ENCODE measurements at regions not wholly inside any gene's neighbourhood (a gene's known extent, or its start where the extent isn't known, plus 50 kb on each side); places are given as distances from the start of the nearest gene placed in this dataset.

DNA sequence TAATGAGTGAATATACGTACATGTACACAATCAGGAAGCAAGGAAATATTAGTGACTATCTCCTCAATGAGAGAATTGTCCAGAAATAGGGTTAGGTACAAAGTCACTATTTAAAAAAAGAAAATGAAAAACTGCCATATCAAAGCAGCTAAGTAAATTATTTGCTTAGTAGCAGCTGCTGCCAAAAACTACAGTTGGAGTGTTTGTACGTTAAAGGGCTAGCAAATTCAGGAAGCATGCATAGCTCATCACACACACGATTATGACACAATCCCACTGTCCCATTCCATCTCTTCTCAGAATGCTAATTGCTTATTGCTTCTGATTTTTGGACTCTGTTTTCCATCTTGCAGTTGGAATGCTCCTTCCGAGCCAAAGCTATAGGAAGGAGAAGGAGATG lies 2012.5 kb upstream of the LRRTM1 start:
- ATAC-seq = no peak
- 4% methylated on average over 4 of the region's 4 CpGs for WGBS (ENCODE audit: missing lambda C conversion rate)
- H3K4me2 ChIP-seq = no peak overlapping the region
- POLR2A ChIA-PET = no interaction called here
- no peak overlapping the region for H3K27ac ChIP-seq
- H3K4me3 ChIP-seq = no peak overlapping the region
- no peaks in the 10 kb centered on the region for H3K9me3 ChIP-seq
- no peaks in the 10 kb centered on the region for H3K4me1 ChIP-seq
- CTCF ChIA-PET = no interaction called here
- TF ChIP-seq RARB (CRISPR knock-in tag; IDR thresholded peaks at IDR 0.05) = no peak
- TF ChIP-seq SMC3 (IDR thresholded peaks at IDR 0.05) = no peak
- TF ChIP-seq EHF (CRISPR knock-in tag; IDR thresholded peaks at IDR 0.05) = no peak
- TF ChIP-seq CHD4 (IDR thresholded peaks at IDR 0.05; ENCODE audit: borderline replicate concordance) = no peak
- no peak for TF ChIP-seq HOXB13 (CRISPR knock-in tag; IDR thresholded peaks at IDR 0.05; ENCODE audit: low read depth)
- TF ChIP-seq, protein P1, sequence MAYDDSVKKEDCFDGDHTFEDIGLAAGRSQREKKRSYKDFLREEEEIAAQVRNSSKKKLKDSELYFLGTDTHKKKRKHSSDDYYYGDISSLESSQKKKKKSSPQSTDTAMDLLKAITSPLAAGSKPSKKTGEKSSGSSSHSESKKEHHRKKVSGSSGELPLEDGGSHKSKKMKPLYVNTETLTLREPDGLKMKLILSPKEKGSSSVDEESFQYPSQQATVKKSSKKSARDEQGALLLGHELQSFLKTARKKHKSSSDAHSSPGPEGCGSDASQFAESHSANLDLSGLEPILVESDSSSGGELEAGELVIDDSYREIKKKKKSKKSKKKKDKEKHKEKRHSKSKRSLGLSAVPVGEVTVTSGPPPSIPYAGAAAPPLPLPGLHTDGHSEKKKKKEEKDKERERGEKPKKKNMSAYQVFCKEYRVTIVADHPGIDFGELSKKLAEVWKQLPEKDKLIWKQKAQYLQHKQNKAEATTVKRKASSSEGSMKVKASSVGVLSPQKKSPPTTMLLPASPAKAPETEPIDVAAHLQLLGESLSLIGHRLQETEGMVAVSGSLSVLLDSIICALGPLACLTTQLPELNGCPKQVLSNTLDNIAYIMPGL (CRISPR knock-in tag; IDR thresholded peaks at IDR 0.05; ENCODE audit: borderline replicate concordance) = no peak
- FAIRE-seq = no peak
- no peak for DNase-seq (ENCODE audit: low read depth in 1 of 2, low spot score in 1 of 2)

DNA sequence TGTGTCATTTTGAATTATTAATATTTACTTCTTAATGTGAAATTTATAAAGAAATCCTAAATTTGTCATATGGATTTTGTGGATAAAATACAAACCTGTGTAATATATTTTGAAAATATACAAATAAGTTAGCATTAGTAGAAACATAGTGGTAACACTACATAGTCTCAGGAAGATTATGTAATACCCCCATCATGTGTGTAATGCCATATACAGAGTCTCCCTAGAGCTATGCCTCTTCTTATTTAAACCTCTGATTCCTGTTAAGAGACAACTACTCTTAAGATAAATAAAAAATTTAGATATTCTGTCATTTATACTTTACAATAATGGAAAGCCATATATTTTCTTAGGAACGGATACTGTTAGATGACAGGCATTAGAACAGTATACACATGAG lies 2012.0 kb upstream of the LRRTM1 start:
- TF ChIP-seq, protein P2, sequence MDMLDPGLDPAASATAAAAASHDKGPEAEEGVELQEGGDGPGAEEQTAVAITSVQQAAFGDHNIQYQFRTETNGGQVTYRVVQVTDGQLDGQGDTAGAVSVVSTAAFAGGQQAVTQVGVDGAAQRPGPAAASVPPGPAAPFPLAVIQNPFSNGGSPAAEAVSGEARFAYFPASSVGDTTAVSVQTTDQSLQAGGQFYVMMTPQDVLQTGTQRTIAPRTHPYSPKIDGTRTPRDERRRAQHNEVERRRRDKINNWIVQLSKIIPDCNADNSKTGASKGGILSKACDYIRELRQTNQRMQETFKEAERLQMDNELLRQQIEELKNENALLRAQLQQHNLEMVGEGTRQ (IDR thresholded peaks at IDR 0.05) = no peak
- TF ChIP-seq HDAC2 (IDR thresholded peaks at IDR 0.05) = no peak
- no peak for TF ChIP-seq KDM5A (IDR thresholded peaks at IDR 0.05)
- no peak for TF ChIP-seq EP300 (IDR thresholded peaks at IDR 0.05)
- no peak for TF ChIP-seq TP53 (CRISPR knock-in tag; IDR thresholded peaks at IDR 0.05)
- TF ChIP-seq BHLHE40 (IDR thresholded peaks at IDR 0.05; ENCODE audit: low read depth, low read length) = no peak
- no peak for TF ChIP-seq MAFK (IDR thresholded peaks at IDR 0.05; ENCODE audit: partially characterized antibody)
- TF ChIP-seq SREBF2 (IDR thresholded peaks at IDR 0.05) = no peak
- TF ChIP-seq EHF (CRISPR knock-in tag; IDR thresholded peaks at IDR 0.05) = no peak
- TF ChIP-seq CBX8 (IDR thresholded peaks at IDR 0.05) = no peak
- TF ChIP-seq RFX5 (IDR thresholded peaks at IDR 0.05) = no peak
- 5% methylated on average over 1 of the region's 1 CpG for WGBS (ENCODE audit: missing lambda C conversion rate)
- Histone ChIP-seq H3K9me3 (no peaks in the 10 kb centered on the region), H3K27ac (no peak overlapping the region), H3K4me2 (no peak overlapping the region), H3K4me1 (no peaks in the 10 kb centered on the region), H3K4me3 (no peak overlapping the region)
- POLR2A ChIA-PET = no interaction called here
- ATAC-seq (no peak), FAIRE-seq (no peak), DNase-seq (ENCODE audit: low read depth in 1 of 2, low spot score in 1 of 2) (no peak)
- CTCF ChIA-PET = no interaction called here

- Histone ChIP-seq H3K4me3 (no peak overlapping the region), H3K4me2 (no peak overlapping the region), H3K9me3 (no peaks in the 10 kb centered on the region), H3K4me1 (no peaks in the 10 kb centered on the region), H3K27ac (no peak overlapping the region)
- TF ChIP-seq GATA3 (IDR thresholded peaks at IDR 0.05; ENCODE audit: borderline replicate concordance) = no peak
- no peak for TF ChIP-seq CBX2 (IDR thresholded peaks at IDR 0.05; ENCODE audit: borderline replicate concordance, low read depth)
- no peak for TF ChIP-seq HEYL (CRISPR knock-in tag; IDR thresholded peaks at IDR 0.05)
- no peak for TF ChIP-seq ZFP36 (IDR thresholded peaks at IDR 0.05; ENCODE audit: borderline replicate concordance, partially characterized antibody)
- no peak for TF ChIP-seq ZC3H11A (IDR thresholded peaks at IDR 0.05)
- TF ChIP-seq FOSL2 (IDR thresholded peaks at IDR 0.05) = no peak
- TF ChIP-seq FOSL2 (CRISPR knock-in tag; IDR thresholded peaks at IDR 0.05) = no peak
- TF ChIP-seq TFCP2L1 (CRISPR knock-in tag; IDR thresholded peaks at IDR 0.05) = no peak
- TF ChIP-seq CBX8 (IDR thresholded peaks at IDR 0.05) = no peak
- TF ChIP-seq ELK1 (IDR thresholded peaks at IDR 0.05; ENCODE audit: low read depth, low read length) = no peak
- TF ChIP-seq JUN (IDR thresholded peaks at IDR 0.05) = no peak
- no peak for TF ChIP-seq MAFK (IDR thresholded peaks at IDR 0.05; ENCODE audit: partially characterized antibody)
- no peak for TF ChIP-seq HOXB13 (CRISPR knock-in tag; IDR thresholded peaks at IDR 0.05; ENCODE audit: low read depth)
- POLR2A ChIA-PET = no interaction called here
- DNase-seq (ENCODE audit: low read depth in 1 of 2, low spot score in 1 of 2) = no peak
- no peak for FAIRE-seq
- CTCF ChIA-PET = no interaction called here
- ATAC-seq = no peak
- 0% methylated on average over 1 of the region's 1 CpG for whole genome bisulfite sequencing (ENCODE audit: missing lambda C conversion rate)
Measured at GRCh38 chr2:82314836-82315472, 2010.4 kb upstream of the LRRTM1 start.
